Thyroid gland (tissue), 4 donors: ENCODE measurements at regions not wholly inside any gene's neighbourhood (a gene's known extent, or its start where the extent isn't known, plus 50 kb on each side); places are given as distances from the start of the nearest gene placed in this dataset.

Experiments used
- POLR2A ChIP-seq, 2 donors: fragments of 450-650 bp; IDR thresholded peaks; one replicate each; pipeline ENCODE4 v1.6.1; 2017; ENCODE audit warnings: antibody characterized with exemption in 2 of 2, mild to moderate bottlenecking in 2 of 2, moderate library complexity in 1 of 2
- TF ChIP-seq, protein P1 (sequence below), 6 experiments: fragments of 200-600 bp in 3 of 6; fragments of 450-650 bp in 3 of 6; sonication (generic) in 3 of 6; IDR thresholded peaks; one replicate each; pipeline ENCODE4 v1.5.1; 2016 to 2019; ENCODE audit warnings: antibody characterized with exemption in 6 of 6, mild to moderate bottlenecking in 2 of 6, inconsistent platforms in 1 of 6, moderate library complexity in 1 of 6

DNA sequence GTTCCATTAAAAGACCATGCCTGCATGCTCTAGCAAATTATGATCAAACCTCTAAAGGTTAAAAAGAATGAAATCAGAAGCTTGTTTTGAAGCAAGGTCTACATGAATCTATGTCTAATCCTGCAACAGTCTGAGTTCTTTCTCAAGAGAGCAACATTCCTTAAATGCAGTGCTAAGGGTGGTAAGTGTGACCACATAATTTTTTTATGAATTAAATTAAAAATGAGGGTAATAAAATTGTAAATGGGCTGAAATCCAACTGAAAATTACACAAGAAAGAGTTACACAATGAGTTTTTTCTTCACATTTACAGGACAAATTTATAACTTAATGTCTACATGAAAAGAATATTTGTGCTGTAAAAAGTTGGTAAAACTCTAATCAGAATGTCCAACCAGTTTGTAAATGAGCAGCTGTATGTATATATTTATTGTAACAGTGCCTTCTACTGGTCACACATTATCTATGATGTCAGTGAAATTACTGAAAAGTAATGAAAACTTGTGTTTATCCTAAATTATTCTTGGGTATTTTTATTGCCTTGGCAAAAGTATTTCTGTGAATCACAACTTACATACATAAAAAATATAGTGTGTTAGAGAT is 336.3 kb upstream of the PITX2 start:
- TF ChIP-seq, protein P1, sequence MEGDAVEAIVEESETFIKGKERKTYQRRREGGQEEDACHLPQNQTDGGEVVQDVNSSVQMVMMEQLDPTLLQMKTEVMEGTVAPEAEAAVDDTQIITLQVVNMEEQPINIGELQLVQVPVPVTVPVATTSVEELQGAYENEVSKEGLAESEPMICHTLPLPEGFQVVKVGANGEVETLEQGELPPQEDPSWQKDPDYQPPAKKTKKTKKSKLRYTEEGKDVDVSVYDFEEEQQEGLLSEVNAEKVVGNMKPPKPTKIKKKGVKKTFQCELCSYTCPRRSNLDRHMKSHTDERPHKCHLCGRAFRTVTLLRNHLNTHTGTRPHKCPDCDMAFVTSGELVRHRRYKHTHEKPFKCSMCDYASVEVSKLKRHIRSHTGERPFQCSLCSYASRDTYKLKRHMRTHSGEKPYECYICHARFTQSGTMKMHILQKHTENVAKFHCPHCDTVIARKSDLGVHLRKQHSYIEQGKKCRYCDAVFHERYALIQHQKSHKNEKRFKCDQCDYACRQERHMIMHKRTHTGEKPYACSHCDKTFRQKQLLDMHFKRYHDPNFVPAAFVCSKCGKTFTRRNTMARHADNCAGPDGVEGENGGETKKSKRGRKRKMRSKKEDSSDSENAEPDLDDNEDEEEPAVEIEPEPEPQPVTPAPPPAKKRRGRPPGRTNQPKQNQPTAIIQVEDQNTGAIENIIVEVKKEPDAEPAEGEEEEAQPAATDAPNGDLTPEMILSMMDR (IDR thresholded peaks at IDR 0.05), result no peak
- no peak for TF ChIP-seq POLR2A (IDR thresholded peaks at IDR 0.05)
